PFSK-1 (cell line): ENCODE measurements at regions not wholly inside any gene's neighbourhood (a gene's known extent, or its start where the extent isn't known, plus 50 kb on each side); places are given as distances from the start of the nearest gene placed in this dataset.

ENCODE experiments used
- POLR2AphosphoS5 ChIP-seq: IDR thresholded peaks from 2 replicates; pipeline ENCODE4 v1.6.1; 2012; ENCODE audit warnings: low read depth, mild to moderate bottlenecking, control low read depth, low read length, moderate library complexity
- SIN3A ChIP-seq: IDR thresholded peaks from 2 replicates; pipeline ENCODE4 v1.6.1; 2012; ENCODE audit warnings: mild to moderate bottlenecking, low read length, moderate library complexity, borderline replicate concordance; ENCODE audit not compliant: insufficient read depth
- TAF1 ChIP-seq: IDR thresholded peaks from 2 replicates; pipeline ENCODE4 v1.6.1; 2012; ENCODE audit warnings: low read length, control low read depth, borderline replicate concordance; ENCODE audit not compliant: insufficient read depth

- TF ChIP-seq POLR2AphosphoS5 (no peak), TAF1 (no peak), SIN3A (no peak)
Measured at GRCh38 chr5:29889051-29889450, 1304.4 kb upstream of the CDH6 start.
